HG03354 (cell line): ENCODE measurements at regions not wholly inside any gene's neighbourhood (a gene's known extent, or its start where the extent isn't known, plus 50 kb on each side); places are given as distances from the start of the nearest gene placed in this dataset.

ENCODE experiments used
- ATAC-seq: cut with Tn5 transposase; IDR thresholded peaks from one replicate; pipeline ENCODE4 v1.9.1; 2021; ENCODE audit warnings: mild to moderate bottlenecking; ENCODE audit not compliant: unreplicated experiment, poor library complexity, severe bottlenecking

GRCh38 chr4:119939071-119939995 is 127.3 kb downstream of the MAD2L1 start:
- no peak for ATAC-seq

- no peak for ATAC-seq
These were observed 128.9 kb downstream of the MAD2L1 start for GRCh38 chr4:119937746-119938145.

- no peak for ATAC-seq
These were observed 133.0 kb downstream of the MAD2L1 start for GRCh38 chr4:119933606-119934005.

DNA sequence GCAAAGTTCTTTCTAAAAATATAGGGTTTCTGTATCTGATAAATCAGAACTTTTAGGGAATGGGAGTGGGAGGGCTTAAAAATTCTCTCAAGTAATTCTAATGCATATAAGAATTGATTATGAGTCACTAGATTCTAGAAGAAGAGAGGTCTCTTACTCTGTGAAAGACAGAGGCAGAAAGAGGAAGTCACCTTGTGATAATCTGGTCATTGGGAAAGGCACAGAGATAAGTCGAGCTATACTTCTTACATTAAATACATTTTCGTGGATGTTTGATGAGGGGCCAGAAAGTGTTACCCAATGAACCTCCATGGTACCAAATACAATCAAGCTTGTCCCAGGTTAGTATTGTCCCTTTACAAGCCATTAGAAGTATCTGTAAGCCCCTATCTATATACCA is 134.4 kb downstream of the MAD2L1 start:
- no peak for ATAC-seq

- ATAC-seq: no peak
These were observed 136.1 kb downstream of the MAD2L1 start for GRCh38 chr4:119930546-119930945.

- no peak for ATAC-seq
These were observed 144.8 kb downstream of the MAD2L1 start for GRCh38 chr4:119921830-119922229.

- no peak for ATAC-seq
These were observed 160.4 kb downstream of the MAD2L1 start for GRCh38 chr4:119906277-119906676.

DNA sequence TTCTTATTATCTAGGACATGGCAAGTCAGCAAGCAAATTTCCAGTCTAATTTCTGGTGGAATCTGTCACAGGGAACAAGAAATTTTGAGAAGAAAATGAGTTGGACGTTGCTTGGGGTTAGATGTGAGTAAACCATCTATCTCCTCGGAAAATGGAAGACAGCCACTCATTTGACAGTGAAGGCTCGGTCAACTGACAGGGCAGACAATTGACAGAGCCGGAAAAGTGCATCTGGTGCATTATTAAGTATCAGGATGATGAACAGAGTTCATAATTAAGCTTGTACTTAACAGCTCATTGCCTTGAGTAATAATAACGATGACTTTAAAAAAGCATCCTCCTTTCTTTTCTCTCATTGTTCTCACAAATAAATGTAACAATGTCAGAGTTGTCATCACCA is 168.4 kb downstream of the MAD2L1 start:
- no peak for ATAC-seq

DNA sequence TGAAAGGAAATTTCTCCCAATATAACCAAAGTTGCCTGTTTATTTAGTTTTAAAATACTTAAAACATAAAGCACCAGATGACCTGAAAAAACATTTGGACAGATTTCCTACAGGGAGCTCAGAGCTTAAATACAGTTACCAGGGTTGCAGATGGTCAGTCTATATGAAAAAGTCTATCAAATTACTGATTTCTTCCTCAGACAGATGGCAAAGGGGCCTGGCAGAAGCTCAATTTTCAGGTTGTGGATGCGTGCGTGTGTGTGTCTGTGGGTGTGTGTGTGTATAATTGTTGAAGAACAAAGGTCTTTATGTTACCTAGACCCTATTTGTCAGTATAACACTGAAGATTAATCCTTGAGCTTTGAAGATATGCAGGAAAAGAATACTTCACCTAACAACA is 169.4 kb downstream of the MAD2L1 start:
- ATAC-seq: no peak

- ATAC-seq: no peak
These were observed 171.9 kb downstream of the MAD2L1 start for GRCh38 chr4:119894650-119895208.

DNA sequence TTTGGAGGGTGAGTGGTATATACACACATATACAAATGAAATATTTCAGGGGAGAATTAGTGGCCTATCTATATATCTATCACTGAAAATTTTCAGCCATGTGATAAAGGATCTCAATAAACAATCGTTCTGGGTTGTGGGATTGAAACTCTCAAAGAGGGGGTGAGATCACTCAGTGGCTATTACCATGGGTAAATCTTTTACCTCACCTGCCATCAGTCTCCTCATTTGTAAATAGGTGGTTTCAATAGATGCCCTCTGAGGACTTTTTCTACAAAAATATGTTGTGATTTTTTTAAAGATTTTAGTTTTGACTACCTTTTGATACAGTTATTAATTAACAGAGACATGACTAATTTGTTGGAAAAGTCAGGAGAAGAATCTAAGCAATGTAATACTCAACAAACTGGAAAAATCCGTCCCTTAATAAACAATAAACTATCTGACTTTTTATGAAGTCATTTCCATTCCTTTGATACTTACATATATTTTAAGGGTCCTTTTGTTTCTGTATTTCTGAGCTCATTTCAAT is 192.8 kb downstream of the MAD2L1 start:
- ATAC-seq: no peak

DNA sequence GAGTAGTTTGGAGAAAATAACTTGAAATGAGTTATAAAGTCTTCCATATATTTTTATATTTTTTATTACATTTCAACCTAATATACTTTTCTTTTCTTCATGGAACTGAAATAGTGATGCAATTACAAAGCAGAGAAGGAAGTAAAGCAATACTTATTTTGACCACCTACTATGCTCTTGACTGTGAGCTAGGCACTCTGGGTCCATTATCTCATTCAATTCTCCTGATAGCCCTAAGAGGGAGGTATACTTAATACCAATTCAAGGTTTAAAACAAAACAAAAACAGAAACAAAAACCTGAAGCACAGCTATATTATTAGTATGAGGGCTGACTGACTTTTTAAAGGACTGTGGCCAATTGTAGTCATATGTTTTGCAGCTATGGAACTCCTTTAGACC is 193.5 kb downstream of the MAD2L1 start:
- ATAC-seq: peak; percentile 48

DNA sequence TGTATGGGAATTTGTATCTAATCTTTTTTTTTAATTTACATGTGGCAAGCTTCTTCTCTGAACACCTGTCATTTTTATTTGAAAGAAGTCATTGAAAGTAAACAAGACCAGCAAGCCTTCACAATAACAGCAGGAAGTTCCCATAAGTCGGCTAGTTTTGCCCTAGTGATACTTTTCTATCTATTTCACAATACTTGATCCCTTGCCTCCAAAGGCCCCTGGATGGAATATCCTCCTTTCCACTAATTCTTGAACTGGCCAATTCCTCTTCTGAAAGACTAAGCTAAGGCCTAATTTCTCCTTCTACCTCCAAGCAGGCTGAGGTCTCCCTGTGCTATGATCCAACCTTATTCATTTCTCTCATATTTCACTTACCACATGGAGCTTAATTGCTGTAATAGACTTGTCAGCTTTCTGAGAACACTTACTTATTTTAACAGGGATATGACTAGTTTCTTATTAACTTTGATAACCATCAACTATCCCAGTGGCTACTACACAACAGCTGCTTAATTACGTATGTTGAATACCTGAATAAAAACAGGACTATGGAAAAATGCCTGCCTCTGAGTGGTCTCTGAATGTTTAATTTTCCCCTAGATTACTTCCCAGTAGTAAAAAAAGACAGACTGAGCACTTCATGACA is 194.2 kb downstream of the MAD2L1 start:
- no peak for ATAC-seq

DNA sequence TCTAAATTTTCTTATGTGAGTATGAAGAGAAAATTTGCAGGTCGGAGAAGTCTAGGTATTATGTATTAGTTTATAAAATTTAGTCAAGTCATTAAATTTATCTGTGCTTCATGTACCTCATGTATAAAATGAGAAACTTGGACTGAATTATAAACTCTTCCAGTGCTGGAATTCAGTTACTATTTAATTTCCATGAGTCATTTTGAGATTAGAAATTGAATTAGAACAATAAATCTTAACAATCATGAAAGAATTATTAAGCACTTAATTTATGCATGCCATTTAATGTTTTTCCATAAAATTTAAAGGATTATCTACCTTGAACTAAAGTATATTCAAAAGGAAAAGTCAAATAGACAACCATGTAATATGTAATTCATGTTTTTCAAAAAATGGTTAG is 195.8 kb downstream of the MAD2L1 start:
- no peak for ATAC-seq

GRCh38 chr4:119865789-119866188 is 200.9 kb downstream of the MAD2L1 start:
- no peak for ATAC-seq

DNA sequence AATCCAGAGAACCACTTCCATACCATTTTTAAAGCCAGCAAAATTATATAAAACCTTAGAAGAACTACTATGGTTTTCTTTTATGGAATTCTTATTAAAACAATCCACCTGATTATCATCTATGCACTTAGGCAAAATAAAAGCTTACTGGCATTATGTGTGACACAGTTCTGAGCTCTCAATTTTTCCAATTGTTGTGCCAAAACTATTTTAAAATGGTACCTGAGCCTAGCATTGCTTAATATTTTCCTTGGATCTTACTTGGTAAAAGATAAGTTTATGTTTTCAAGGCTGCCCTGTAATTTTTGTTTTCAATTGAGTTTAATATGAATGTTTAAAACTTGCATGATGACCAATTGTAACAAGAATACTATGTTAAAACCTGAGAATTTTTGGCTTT is 201.3 kb downstream of the MAD2L1 start:
- ATAC-seq: no peak

GRCh38 chr4:119861731-119862130 is 204.9 kb downstream of the MAD2L1 start:
- ATAC-seq: no peak

DNA sequence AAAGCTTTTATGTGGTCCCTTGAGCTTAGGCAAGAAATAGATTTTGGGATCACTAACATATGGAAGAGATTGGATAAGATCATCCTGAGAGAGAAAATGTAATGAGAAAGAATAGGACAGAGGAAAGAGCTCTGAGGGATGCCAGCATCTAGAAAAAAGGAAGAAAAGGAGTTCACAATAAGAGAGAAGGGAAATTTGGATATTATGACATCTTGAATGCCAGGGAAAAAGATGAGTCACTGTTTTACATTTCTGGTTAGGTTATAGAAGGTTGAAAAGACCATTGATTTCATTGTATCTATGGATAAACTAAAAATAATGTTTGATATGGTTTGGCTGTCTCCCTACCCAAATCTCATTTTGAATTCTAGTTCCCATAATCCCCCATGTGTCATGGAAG is 208.5 kb downstream of the MAD2L1 start:
- ATAC-seq: no peak

- ATAC-seq: no peak
These were observed 212.3 kb downstream of the MAD2L1 start for GRCh38 chr4:119854364-119854763.

DNA sequence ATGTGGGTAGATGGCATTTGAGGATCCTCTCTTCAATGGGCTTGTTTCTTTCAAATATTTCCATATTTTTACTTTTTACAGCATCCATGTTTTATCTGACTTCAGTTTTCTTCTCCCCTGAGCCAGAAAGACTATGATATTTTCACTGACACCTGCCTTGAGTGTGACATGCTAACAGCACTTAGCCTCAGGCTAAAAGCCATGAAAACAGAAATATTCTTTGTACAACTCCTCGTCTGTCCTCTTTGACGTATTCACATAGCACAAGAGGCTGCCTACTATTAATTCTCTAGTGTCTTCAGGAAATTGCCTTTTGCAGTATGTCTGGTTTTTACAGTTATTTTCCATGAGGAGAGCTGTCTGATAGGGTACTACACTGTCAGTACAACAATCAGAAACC is 215.0 kb downstream of the MAD2L1 start:
- no peak for ATAC-seq

DNA sequence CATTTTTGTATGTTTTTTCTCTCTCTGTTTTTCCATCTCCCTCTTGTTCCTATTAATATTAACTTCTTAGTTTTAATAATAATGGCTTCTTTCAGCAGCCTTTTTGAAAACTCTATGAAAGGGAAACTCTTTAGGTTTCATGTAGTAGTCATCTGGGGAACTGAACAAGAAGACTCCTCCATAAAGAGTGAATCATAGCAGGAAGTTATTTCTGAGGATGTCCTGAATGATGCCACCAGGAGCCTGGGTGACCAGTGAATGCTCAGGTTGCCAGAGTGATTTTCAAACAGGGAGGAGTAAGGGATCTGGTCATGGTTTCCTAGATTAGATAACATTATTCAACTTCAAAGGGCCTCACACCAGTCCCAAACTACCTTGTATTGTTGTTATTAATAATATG is 212.8 kb upstream of the PDE5A start:
- peak; percentile 68 for ATAC-seq
